ENCODE measurements at regions not wholly inside any gene's neighbourhood (a gene's known extent, or its start where the extent isn't known, plus 50 kb on each side); places are given as distances from the start of the nearest gene placed in this dataset.
"Not testable (repeated sequence)": the region's sequence is repeated elsewhere in the genome, so short reads cannot be mapped to it uniquely, and the experiment has no call there.

GRCh38 chr10:106378251-106378650 lies 786.3 kb downstream of the SORCS1 start:
- DNase-seq = no peak

GRCh38 chr10:106370751-106371150 lies 793.8 kb downstream of the SORCS1 start:
- DNase-seq = no peak

GRCh38 chr10:106360870-106361269 lies 803.6 kb downstream of the SORCS1 start:
- DNase-seq = no peak

- DNase-seq = peak; percentile 3
Observed at GRCh38 chr10:106355450-106355849, 809.1 kb downstream of the SORCS1 start.

- DNase-seq = no peak
Observed at GRCh38 chr10:106348933-106349332, 815.6 kb downstream of the SORCS1 start.

GRCh38 chr10:106347547-106347946 lies 817.0 kb downstream of the SORCS1 start:
- no peak for DNase-seq

GRCh38 chr10:106343539-106343938 lies 821.0 kb downstream of the SORCS1 start:
- DNase-seq = not testable (repeated sequence)

GRCh38 chr10:106341356-106341755 lies 823.1 kb downstream of the SORCS1 start:
- DNase-seq = no peak

- no peak for DNase-seq
Observed at GRCh38 chr10:106338486-106338885, 826.0 kb downstream of the SORCS1 start.

- DNase-seq = no peak
Observed at GRCh38 chr10:106336874-106337273, 827.6 kb downstream of the SORCS1 start.

- DNase-seq = no peak
Observed at GRCh38 chr10:106327747-106328146, 836.8 kb downstream of the SORCS1 start.

GRCh38 chr10:106320876-106321275 lies 843.6 kb downstream of the SORCS1 start:
- no peak for DNase-seq

GRCh38 chr10:106320078-106320477 lies 844.4 kb downstream of the SORCS1 start:
- DNase-seq = no peak

- no peak for DNase-seq
Observed at GRCh38 chr10:106317554-106317953, 847.0 kb downstream of the SORCS1 start.

GRCh38 chr10:106313041-106313440 lies 851.5 kb downstream of the SORCS1 start:
- no peak for DNase-seq

- DNase-seq = no peak
Observed at GRCh38 chr10:106312087-106312486, 852.4 kb downstream of the SORCS1 start.

GRCh38 chr10:106311590-106311989 lies 852.9 kb downstream of the SORCS1 start:
- no peak for DNase-seq

- no peak for DNase-seq
Observed at GRCh38 chr10:106310596-106310995, 853.9 kb downstream of the SORCS1 start.

GRCh38 chr10:106309376-106309775 lies 855.1 kb downstream of the SORCS1 start:
- no peak for DNase-seq

- no peak for DNase-seq
Observed at GRCh38 chr10:106308284-106308683, 856.2 kb downstream of the SORCS1 start.

- DNase-seq = no peak
Observed at GRCh38 chr10:106304056-106304455, 860.5 kb downstream of the SORCS1 start.

- no peak for DNase-seq
Observed at GRCh38 chr10:106302961-106303360, 861.5 kb downstream of the SORCS1 start.

- DNase-seq = no peak
Observed at GRCh38 chr10:106301146-106301545, 863.4 kb downstream of the SORCS1 start.

GRCh38 chr10:106296750-106297392 lies 867.6 kb downstream of the SORCS1 start:
- DNase-seq = no peak

Data from hematopoietic multipotent progenitor cell treated with erythropoietin and hydrocortisone succinate and interleukin-3 and kit ligand, for 4 days (in vitro differentiated cells).